Calu3 (cell line): ENCODE measurements at regions not wholly inside any gene's neighbourhood (a gene's known extent, or its start where the extent isn't known, plus 50 kb on each side); places are given as distances from the start of the nearest gene placed in this dataset.

Experiments used
- BruUV-seq: library from RNA; stranded (reverse); fragments of 400-500 nt; replicated peaks from 2 replicates; lab custom pipeline; 2021; lab: Mats Ljungman, UMichigan
- CTCF ChIA-PET: fragments of 300-600 bp; sonication (Branson Sonifier 250); formaldehyde crosslinking; loops from one replicate; lab custom pipeline; 2022; ENCODE audit warnings: antibody characterized with exemption; lab: Charles Lee
- DNase-seq: peaks from one replicate; pipeline ENCODE4 v3.0.0; 2022
- H3K27ac Mint-ChIP-seq: one replicate; pipeline ENCODE4 v1.8.0; 2022; ENCODE audit warnings: mixed read lengths; ENCODE audit not compliant: unreplicated experiment
- H3K27me3 Mint-ChIP-seq: one replicate; pipeline ENCODE4 v1.8.0; 2022; ENCODE audit warnings: mixed read lengths; ENCODE audit not compliant: unreplicated experiment
- H3K36me3 Mint-ChIP-seq: one replicate; pipeline ENCODE4 v1.8.0; 2022; ENCODE audit warnings: mild to moderate bottlenecking, moderate library complexity, mixed read lengths; ENCODE audit not compliant: insufficient read depth, unreplicated experiment
- H3K4me1 Mint-ChIP-seq: one replicate; pipeline ENCODE4 v1.8.0; 2022; ENCODE audit warnings: mild to moderate bottlenecking, low read depth, mixed read lengths; ENCODE audit not compliant: unreplicated experiment
- H3K4me3 Mint-ChIP-seq: one replicate; pipeline ENCODE4 v1.8.0; 2022; ENCODE audit warnings: mild to moderate bottlenecking, low read depth, moderate library complexity, mixed read lengths; ENCODE audit not compliant: unreplicated experiment
- H3K9me3 Mint-ChIP-seq: one replicate; pipeline ENCODE4 v1.8.0; 2022; ENCODE audit warnings: low read depth, mixed read lengths; ENCODE audit not compliant: unreplicated experiment
- CTCF ChIP-seq: fragments of 200-600 bp; IDR thresholded peaks from one replicate; pipeline ENCODE4 v1.8.0; 2022; ENCODE audit warnings: antibody characterized with exemption; ENCODE audit not compliant: unreplicated experiment
- intact Hi-C: fragments of 100-400 bp; cut with micrococcal nuclease; formaldehyde crosslinking; loops from one replicate; pipeline ENCODE4 v1.10.0; 2022; ENCODE audit not compliant: unreplicated experiment

GRCh38 chr18:55879331-55879730, 291.3 kb upstream of the TCF4 start:
- no peaks in the 10 kb centered on the region for H3K27me3 Mint-ChIP-seq
- no peak overlapping the region for H3K27ac Mint-ChIP-seq
- no peaks in the 10 kb centered on the region for H3K36me3 Mint-ChIP-seq
- no peaks in the 10 kb centered on the region for H3K4me1 Mint-ChIP-seq
- DNase-seq, result no peak
- no peak for TF ChIP-seq CTCF
- no peak overlapping the region for H3K4me3 Mint-ChIP-seq
- CTCF ChIA-PET, result no interaction called here
- intact Hi-C loops, result no loop called here
- no TSS peak for BruUV-seq
- no peaks in the 10 kb centered on the region for H3K9me3 Mint-ChIP-seq

GRCh38 chr18:55878224-55878623, 290.2 kb upstream of the TCF4 start:
- Mint-ChIP-seq H3K9me3 (no peaks in the 10 kb centered on the region), H3K27ac (no peak overlapping the region), H3K27me3 (no peaks in the 10 kb centered on the region), H3K36me3 (no peaks in the 10 kb centered on the region), H3K4me3 (no peak overlapping the region), H3K4me1 (no peaks in the 10 kb centered on the region)
- TF ChIP-seq CTCF, result no peak
- no TSS peak for BruUV-seq
- CTCF ChIA-PET, result no interaction called here
- intact Hi-C loops, result no loop called here
- DNase-seq, result no peak

- no TSS peak for BruUV-seq
- Mint-ChIP-seq H3K36me3 (no peaks in the 10 kb centered on the region), H3K9me3 (no peaks in the 10 kb centered on the region), H3K27me3 (no peaks in the 10 kb centered on the region), H3K27ac (no peak overlapping the region), H3K4me3 (no peak overlapping the region), H3K4me1 (no peaks in the 10 kb centered on the region)
- CTCF ChIA-PET, result no interaction called here
- no peak for DNase-seq
- no peak for TF ChIP-seq CTCF
- intact Hi-C loops, result no loop called here
Measured at GRCh38 chr18:55877321-55877720, 289.3 kb upstream of the TCF4 start.

GRCh38 chr18:55876254-55876653, 288.3 kb upstream of the TCF4 start:
- Mint-ChIP-seq H3K9me3 (no peaks in the 10 kb centered on the region), H3K36me3 (no peaks in the 10 kb centered on the region), H3K4me1 (no peaks in the 10 kb centered on the region), H3K4me3 (no peak overlapping the region), H3K27ac (no peak overlapping the region), H3K27me3 (no peaks in the 10 kb centered on the region)
- BruUV-seq, result no TSS peak
- DNase-seq, result no peak
- CTCF ChIA-PET, result interaction anchor here (0.5 kb wide), 1 partner anchor 365 kb away, joined by 5 read pairs; no protein-coding TSS in a partner anchor
- intact Hi-C loops, result no loop called here
- no peak for TF ChIP-seq CTCF
